ENCODE measurements at regions not wholly inside any gene's neighbourhood (a gene's known extent, or its start where the extent isn't known, plus 50 kb on each side); places are given as distances from the start of the nearest gene placed in this dataset.

DNA sequence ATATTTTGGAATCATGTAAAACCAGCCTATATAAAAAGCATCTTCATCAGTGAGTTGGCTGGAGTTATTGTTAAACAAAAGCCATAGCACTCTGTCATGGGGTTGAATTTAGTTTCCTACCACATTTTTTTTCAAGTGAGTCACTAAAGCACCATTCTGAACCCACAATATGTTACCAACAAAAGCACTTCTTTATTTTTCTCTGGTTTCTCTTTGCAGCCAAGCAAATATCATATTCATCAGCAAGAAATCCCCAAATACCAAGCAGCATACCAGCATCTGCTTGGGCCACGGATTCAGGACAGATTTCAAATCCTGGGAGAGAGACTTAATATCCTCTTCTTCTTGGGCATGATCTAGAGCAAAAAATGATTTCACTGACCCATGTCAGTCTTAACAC, 441.4 kb downstream of the BCKDHB start:
- 31% methylated on average over 1 of the region's 1 CpG for WGBS (ENCODE audit: missing lambda C conversion rate)
- FAIRE-seq, result no peak
- Histone ChIP-seq H3K4me2 (no peak overlapping the region), H3K9me3 (no peaks in the 10 kb centered on the region), H3K4me3 (no peak overlapping the region), H3K27ac (no peak overlapping the region), H3K4me1 (no peaks in the 10 kb centered on the region)
- ChIA-PET CTCF (no interaction called here), POLR2A (no interaction called here)
- TF ChIP-seq, protein P1, sequence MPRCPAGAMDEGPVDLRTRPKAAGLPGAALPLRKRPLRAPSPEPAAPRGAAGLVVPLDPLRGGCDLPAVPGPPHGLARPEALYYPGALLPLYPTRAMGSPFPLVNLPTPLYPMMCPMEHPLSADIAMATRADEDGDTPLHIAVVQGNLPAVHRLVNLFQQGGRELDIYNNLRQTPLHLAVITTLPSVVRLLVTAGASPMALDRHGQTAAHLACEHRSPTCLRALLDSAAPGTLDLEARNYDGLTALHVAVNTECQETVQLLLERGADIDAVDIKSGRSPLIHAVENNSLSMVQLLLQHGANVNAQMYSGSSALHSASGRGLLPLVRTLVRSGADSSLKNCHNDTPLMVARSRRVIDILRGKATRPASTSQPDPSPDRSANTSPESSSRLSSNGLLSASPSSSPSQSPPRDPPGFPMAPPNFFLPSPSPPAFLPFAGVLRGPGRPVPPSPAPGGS (IDR thresholded peaks at IDR 0.05), result no peak
- TF ChIP-seq CHD4 (IDR thresholded peaks at IDR 0.05; ENCODE audit: borderline replicate concordance), result no peak
- TF ChIP-seq FOXS1 (CRISPR knock-in tag; IDR thresholded peaks at IDR 0.05), result no peak
- no peak for TF ChIP-seq NPAS2 (CRISPR knock-in tag; IDR thresholded peaks at IDR 0.05; ENCODE audit: borderline replicate concordance)
- TF ChIP-seq HDAC2 (IDR thresholded peaks at IDR 0.05), result no peak
- no peak for TF ChIP-seq ZSCAN20 (CRISPR knock-in tag; IDR thresholded peaks at IDR 0.05)
- TF ChIP-seq RNF2 (IDR thresholded peaks at IDR 0.05; ENCODE audit: borderline replicate concordance, low read depth), result no peak
- TF ChIP-seq NR3C1 (IDR thresholded peaks at IDR 0.05), result no peak
- TF ChIP-seq, protein P2, sequence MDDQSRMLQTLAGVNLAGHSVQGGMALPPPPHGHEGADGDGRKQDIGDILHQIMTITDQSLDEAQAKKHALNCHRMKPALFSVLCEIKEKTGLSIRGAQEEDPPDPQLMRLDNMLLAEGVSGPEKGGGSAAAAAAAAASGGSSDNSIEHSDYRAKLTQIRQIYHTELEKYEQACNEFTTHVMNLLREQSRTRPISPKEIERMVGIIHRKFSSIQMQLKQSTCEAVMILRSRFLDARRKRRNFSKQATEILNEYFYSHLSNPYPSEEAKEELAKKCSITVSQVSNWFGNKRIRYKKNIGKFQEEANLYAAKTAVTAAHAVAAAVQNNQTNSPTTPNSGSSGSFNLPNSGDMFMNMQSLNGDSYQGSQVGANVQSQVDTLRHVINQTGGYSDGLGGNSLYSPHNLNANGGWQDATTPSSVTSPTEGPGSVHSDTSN (IDR thresholded peaks at IDR 0.05), result no peak
- TF ChIP-seq MAFK (IDR thresholded peaks at IDR 0.05; ENCODE audit: partially characterized antibody), result no peak
- TF ChIP-seq GATA3 (IDR thresholded peaks at IDR 0.05; ENCODE audit: borderline replicate concordance), result no peak
- TF ChIP-seq JUNB (IDR thresholded peaks at IDR 0.05), result no peak
- TF ChIP-seq MYC (IDR thresholded peaks at IDR 0.05; ENCODE audit: borderline replicate concordance, low read length), result no peak
- no peak for TF ChIP-seq SREBF2 (IDR thresholded peaks at IDR 0.05)
- TF ChIP-seq RAD21 (conservative IDR thresholded peaks at IDR 0.05 in 1 of 2, IDR thresholded peaks at IDR 0.05 in 1 of 2), result no peak
- no peak for TF ChIP-seq POLR2AphosphoS2 (conservative IDR thresholded peaks at IDR 0.05; ENCODE audit: low read length)
- ATAC-seq, result no peak
- DNase-seq (ENCODE audit: low read depth in 1 of 2, low spot score in 1 of 2), result no peak

GRCh38 chr6:80544976-80545722, 438.7 kb downstream of the BCKDHB start:
- no peak overlapping the region for H3K4me3 ChIP-seq
- TF ChIP-seq JUNB (IDR thresholded peaks at IDR 0.05) (no peak), ESRRA (IDR thresholded peaks at IDR 0.05; ENCODE audit: borderline replicate concordance, low read length) (no peak), RAD21 (conservative IDR thresholded peaks at IDR 0.05 in 1 of 2, IDR thresholded peaks at IDR 0.05 in 1 of 2) (no peak), KDM5A (IDR thresholded peaks at IDR 0.05) (no peak), BHLHE40 (IDR thresholded peaks at IDR 0.05; ENCODE audit: low read depth, low read length) (no peak), TP53 (CRISPR knock-in tag; IDR thresholded peaks at IDR 0.05) (no peak), HMGXB4 (CRISPR knock-in tag; IDR thresholded peaks at IDR 0.05; ENCODE audit: borderline replicate concordance) (no peak), CEBPB (IDR thresholded peaks at IDR 0.05) (no peak), CHD4 (IDR thresholded peaks at IDR 0.05; ENCODE audit: borderline replicate concordance) (no peak), RARB (CRISPR knock-in tag; IDR thresholded peaks at IDR 0.05) (no peak), ZNF302 (CRISPR knock-in tag; IDR thresholded peaks at IDR 0.05) (no peak), ZC3H11A (IDR thresholded peaks at IDR 0.05) (no peak), SMC3 (IDR thresholded peaks at IDR 0.05) (no peak)
- TF ChIP-seq, protein P3, sequence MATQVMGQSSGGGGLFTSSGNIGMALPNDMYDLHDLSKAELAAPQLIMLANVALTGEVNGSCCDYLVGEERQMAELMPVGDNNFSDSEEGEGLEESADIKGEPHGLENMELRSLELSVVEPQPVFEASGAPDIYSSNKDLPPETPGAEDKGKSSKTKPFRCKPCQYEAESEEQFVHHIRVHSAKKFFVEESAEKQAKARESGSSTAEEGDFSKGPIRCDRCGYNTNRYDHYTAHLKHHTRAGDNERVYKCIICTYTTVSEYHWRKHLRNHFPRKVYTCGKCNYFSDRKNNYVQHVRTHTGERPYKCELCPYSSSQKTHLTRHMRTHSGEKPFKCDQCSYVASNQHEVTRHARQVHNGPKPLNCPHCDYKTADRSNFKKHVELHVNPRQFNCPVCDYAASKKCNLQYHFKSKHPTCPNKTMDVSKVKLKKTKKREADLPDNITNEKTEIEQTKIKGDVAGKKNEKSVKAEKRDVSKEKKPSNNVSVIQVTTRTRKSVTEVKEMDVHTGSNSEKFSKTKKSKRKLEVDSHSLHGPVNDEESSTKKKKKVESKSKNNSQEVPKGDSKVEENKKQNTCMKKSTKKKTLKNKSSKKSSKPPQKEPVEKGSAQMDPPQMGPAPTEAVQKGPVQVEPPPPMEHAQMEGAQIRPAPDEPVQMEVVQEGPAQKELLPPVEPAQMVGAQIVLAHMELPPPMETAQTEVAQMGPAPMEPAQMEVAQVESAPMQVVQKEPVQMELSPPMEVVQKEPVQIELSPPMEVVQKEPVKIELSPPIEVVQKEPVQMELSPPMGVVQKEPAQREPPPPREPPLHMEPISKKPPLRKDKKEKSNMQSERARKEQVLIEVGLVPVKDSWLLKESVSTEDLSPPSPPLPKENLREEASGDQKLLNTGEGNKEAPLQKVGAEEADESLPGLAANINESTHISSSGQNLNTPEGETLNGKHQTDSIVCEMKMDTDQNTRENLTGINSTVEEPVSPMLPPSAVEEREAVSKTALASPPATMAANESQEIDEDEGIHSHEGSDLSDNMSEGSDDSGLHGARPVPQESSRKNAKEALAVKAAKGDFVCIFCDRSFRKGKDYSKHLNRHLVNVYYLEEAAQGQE (IDR thresholded peaks at IDR 0.05), result no peak
- FAIRE-seq (no peak), ATAC-seq (no peak), DNase-seq (ENCODE audit: low read depth in 1 of 2, low spot score in 1 of 2) (no peak)
- no peak overlapping the region for H3K27ac ChIP-seq
- no peaks in the 10 kb centered on the region for H3K9me3 ChIP-seq
- H3K4me2 ChIP-seq, result no peak overlapping the region
- peaks cover 6% of the 10 kb centered on the region; the same call in 2 of the 3 replicates for H3K4me1 ChIP-seq
- ChIA-PET POLR2A (no interaction called here), CTCF (no interaction called here)
